RPMI8226 (cell line): ENCODE measurements at regions not wholly inside any gene's neighbourhood (a gene's known extent, or its start where the extent isn't known, plus 50 kb on each side); places are given as distances from the start of the nearest gene placed in this dataset.
"Not testable (repeated sequence)": the region's sequence is repeated elsewhere in the genome, so short reads cannot be mapped to it uniquely, and the experiment has no call there.

Source experiments
- DNase-seq: peaks from one replicate; pipeline ENCODE4 v3.0.0-alpha.2; 2015

GRCh38 chr3:164927728-164928127, 150.6 kb downstream of the SI start:
- no peak for DNase-seq

- no peak for DNase-seq
Measured at GRCh38 chr3:164918905-164919304, 159.4 kb downstream of the SI start.

- no peak for DNase-seq
Measured at GRCh38 chr3:164912916-164913315, 165.4 kb downstream of the SI start.

- no peak for DNase-seq
Measured at GRCh38 chr3:164903820-164904451, 174.4 kb downstream of the SI start.

DNA sequence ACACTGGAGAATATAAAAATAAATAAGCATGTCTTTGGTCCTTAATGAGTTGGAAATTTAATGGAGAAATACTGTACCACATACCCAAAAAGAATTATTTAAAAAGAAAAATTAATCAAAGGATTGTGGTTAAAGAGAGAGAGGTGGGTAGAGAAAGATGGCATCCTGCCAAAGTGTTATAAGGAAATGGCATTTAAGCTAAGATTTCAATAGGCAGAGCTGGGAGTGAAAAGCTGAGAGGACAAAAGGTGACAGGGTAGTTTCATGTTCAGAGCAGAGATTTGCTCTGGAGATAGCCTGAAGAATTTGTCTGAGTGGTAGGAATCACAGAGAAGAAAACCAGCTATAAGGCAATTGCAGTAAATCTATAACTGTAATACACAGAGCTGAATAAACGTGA, 181.0 kb downstream of the SI start:
- peak; percentile 64 for DNase-seq

GRCh38 chr3:164890061-164890460, 188.2 kb downstream of the SI start:
- no peak for DNase-seq

DNA sequence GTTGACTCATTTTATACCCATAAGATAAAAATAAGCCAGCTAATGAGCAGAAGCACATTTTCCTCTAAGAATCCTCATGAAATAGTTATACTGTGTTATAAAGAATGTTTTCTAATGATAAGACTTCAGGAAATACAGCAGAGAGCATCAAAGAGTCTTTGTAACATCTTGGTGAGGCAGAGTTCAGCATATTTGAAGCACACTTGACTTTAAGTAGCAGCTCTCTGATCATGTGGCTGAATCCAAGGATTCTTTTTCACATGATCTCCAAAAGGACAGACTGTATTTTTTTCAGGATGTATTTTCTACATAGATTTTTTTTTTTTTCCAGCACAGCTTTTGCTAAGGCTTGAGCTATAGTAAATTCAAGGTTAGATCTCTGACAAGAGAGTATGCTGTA, 195.1 kb downstream of the SI start:
- DNase-seq = no peak

DNA sequence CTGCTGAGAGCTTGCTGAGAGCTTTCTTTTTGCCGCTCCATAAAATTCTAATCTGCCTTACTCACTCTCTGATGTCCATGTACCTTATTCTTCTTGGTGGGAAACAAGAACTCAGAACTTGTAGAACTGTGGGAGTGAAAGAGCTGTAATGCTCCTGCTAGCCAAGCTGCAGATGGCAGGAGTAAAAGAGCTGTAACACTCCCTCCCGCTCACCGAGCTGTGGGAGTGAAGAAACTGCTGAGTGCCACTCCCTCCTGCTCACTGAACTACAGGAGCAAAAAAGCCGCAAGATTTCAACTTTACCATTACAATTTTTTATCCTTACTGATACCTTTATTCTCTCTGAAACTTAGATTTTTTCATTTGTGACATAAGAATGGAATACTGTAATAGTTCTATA, 199.1 kb downstream of the SI start:
- DNase-seq = no peak

- no peak for DNase-seq
Measured at GRCh38 chr3:164864454-164864853, 213.8 kb downstream of the SI start.

DNA sequence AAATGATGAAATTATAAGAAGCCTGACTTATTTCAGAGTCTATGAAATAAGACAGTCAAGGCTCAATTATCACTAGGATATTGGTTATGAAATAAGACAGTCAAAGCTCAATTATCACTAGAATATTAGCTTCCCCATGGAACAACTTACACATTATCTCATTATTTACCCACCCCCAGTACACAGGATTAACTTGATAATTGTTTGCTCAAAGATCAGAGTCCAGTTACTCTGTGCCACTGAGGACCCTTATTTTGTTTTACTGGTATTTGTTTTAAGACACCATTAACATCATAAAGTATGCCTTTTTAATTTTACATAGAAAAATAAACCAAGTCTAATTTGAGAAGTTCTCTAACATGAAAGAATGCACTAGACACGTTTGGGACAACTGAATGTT, 225.4 kb downstream of the SI start:
- no peak for DNase-seq

GRCh38 chr3:164851905-164852304, 226.4 kb downstream of the SI start:
- no peak for DNase-seq

GRCh38 chr3:164851204-164851603, 227.1 kb downstream of the SI start:
- DNase-seq = no peak

DNA sequence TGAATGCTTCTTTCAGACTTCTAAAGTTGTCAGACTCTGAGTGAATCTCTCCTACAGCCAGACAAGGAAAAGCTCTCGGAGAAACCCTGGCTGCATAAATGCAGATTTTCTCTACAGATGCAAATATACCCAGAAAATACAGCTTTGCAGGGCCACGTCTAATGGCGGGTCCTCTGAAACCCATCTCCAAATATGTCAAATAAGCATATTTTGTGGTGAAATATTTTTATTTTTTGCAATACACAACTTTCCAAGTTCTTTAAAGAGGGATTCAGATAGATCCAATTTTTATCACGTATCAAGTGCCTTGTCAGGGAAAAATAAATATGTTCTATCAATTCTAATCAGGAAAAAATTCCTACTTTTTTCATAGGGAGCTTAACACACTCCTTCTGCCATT, 229.4 kb downstream of the SI start:
- DNase-seq = no peak

GRCh38 chr3:164845739-164846138, 232.6 kb downstream of the SI start:
- no peak for DNase-seq

GRCh38 chr3:164832216-164832615, 246.1 kb downstream of the SI start:
- DNase-seq = no peak

DNA sequence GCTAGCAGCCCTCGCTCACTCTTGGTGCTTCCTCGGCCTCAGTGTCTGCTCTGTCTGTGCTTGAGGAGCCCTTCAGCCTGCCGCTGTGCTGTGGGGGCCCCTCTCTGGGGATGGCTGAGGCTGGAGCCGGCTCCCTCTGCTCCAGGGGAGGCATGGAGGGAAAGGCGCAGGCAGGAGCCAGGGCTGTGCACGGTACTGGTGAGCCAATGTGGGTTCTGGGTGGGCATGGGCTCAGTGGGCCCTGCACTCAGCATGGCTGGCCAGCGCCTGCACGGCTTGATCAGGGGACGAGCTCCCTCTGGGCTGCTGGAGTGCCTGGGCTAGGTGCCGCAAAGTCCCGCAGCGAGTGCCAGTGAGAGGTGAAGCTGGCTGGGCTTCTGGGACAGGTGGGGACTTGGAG, 260.0 kb downstream of the SI start:
- DNase-seq = no peak

- no peak for DNase-seq
Measured at GRCh38 chr3:164814106-164814505, 264.2 kb downstream of the SI start.

GRCh38 chr3:164812042-164812441, 266.3 kb downstream of the SI start:
- no peak for DNase-seq

- DNase-seq = no peak
Measured at GRCh38 chr3:164806188-164806587, 272.1 kb downstream of the SI start.

GRCh38 chr3:164794099-164794498, 284.2 kb downstream of the SI start:
- no peak for DNase-seq

- no peak for DNase-seq
Measured at GRCh38 chr3:164791263-164791662, 287.0 kb downstream of the SI start.

GRCh38 chr3:164784407-164784806, 293.9 kb downstream of the SI start:
- DNase-seq = not testable (repeated sequence)

DNA sequence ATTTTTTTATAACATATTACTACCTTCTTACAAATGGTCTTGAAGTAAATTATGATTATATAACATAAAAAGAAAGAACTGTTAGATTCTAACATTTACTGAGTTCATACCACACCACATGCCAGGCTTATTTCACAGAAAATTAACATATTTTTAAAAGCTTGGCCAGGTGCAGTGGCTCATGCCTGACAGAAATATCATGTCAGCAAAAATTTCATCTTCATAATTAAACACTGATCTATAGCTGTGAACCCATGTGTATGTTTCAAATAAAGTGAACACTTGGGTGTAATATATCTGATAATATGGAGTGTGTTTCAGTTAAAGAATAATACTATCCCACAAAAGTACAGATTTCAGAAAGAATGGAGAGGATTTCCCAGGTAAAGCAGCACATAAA, 296.5 kb downstream of the SI start:
- no peak for DNase-seq

DNA sequence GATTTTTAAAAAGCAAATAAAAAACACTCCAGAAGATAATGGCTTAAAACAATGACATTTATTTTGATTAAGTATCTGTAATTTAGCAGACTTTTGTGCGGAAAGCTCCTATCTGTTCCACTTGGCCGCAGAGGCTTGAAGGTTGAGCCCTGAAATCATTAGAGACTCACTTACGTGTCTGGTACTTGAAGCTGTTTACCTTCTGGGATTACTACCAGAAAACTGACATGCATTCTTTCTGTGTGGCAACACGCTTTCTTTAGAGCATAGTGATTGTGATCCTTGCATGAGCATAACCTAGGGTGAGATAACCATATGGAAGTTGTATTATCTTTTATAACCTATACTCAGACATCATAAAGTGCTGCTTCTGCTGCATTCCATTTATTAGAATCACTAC, 298.5 kb downstream of the SI start:
- DNase-seq = no peak

DNA sequence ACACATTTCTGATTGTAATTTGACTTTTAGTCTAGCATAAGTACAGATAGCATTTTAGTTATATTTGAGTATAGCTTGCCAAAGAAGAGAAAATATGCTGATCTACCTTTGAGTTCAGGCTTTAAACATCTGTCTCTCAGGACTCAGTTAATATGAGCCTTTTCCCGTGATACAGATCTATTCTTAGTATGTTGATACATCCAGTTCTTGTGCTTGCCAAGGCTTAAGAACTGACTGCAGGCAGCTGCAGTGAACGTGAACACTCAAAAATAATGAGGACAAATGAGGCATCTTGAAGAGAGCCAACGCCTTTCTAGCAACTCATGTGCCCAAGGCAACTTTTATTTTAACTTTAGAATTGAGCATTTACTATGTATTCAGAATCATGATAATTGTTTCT, 325.5 kb downstream of the SI start:
- no peak for DNase-seq

- no peak for DNase-seq
Measured at GRCh38 chr3:164748626-164749025, 329.7 kb downstream of the SI start.
